Upper lobe of left lung (tissue), 4 donors: ENCODE measurements at regions not wholly inside any gene's neighbourhood (a gene's known extent, or its start where the extent isn't known, plus 50 kb on each side); places are given as distances from the start of the nearest gene placed in this dataset.
"Not testable (repeated sequence)": the region's sequence is repeated elsewhere in the genome, so short reads cannot be mapped to it uniquely, and the experiment has no call there.

Experiments used
- EP300 ChIP-seq, 4 donors: sonication (generic); formaldehyde crosslinking; IDR thresholded peaks; one replicate each; pipeline ENCODE4 v1.5.1; 2017; ENCODE audit warnings: antibody characterized with exemption in 4 of 4, control low read depth in 2 of 4
- POLR2A ChIP-seq, 4 donors: fragments of 450-650 bp; IDR thresholded peaks; one replicate each; pipeline ENCODE4 v1.5.1; 2016 to 2017; ENCODE audit warnings: antibody characterized with exemption in 4 of 4, mild to moderate bottlenecking in 2 of 4
- POLR2AphosphoS5 ChIP-seq, 2 donors: sonication (generic); formaldehyde crosslinking; IDR thresholded peaks; one replicate each; pipeline ENCODE4 v1.5.1; 2017; ENCODE audit warnings: antibody characterized with exemption in 2 of 2
- TF ChIP-seq, protein P1 (sequence below), 6 experiments: fragments of 450-650 bp in 4 of 6; fragments of 200-600 bp in 2 of 6; sonication (generic) in 2 of 6; IDR thresholded peaks; one replicate each; pipeline ENCODE4 v1.5.1; 2016 to 2019; ENCODE audit warnings: antibody characterized with exemption in 6 of 6

DNA sequence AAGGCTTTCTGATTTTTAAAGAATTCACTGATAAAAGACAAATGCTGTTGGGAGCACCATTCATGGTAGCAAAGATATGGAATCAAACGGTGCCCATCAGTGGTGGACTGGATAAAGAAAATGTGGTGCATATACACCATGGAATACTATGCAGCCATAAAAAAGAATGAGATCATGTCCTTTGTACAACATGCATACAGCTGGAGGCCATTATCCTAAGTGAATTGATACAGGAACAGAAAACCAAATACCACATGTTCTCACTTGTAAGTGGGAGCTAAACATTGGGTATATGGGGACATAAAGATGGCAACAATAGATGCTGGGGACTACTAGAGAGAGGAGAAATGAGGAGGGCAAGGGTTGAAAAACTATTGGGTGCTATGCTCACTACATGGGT, 68.8 kb upstream of the MPP7 start:
- TF ChIP-seq, protein P1, sequence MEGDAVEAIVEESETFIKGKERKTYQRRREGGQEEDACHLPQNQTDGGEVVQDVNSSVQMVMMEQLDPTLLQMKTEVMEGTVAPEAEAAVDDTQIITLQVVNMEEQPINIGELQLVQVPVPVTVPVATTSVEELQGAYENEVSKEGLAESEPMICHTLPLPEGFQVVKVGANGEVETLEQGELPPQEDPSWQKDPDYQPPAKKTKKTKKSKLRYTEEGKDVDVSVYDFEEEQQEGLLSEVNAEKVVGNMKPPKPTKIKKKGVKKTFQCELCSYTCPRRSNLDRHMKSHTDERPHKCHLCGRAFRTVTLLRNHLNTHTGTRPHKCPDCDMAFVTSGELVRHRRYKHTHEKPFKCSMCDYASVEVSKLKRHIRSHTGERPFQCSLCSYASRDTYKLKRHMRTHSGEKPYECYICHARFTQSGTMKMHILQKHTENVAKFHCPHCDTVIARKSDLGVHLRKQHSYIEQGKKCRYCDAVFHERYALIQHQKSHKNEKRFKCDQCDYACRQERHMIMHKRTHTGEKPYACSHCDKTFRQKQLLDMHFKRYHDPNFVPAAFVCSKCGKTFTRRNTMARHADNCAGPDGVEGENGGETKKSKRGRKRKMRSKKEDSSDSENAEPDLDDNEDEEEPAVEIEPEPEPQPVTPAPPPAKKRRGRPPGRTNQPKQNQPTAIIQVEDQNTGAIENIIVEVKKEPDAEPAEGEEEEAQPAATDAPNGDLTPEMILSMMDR (IDR thresholded peaks at IDR 0.05): not testable (repeated sequence)
- not testable (repeated sequence) for TF ChIP-seq POLR2A, POLR2AphosphoS5, EP300 (IDR thresholded peaks at IDR 0.05)
